Mesenchymal stem cell (in vitro differentiated cells and primary cell): ENCODE measurements at regions not wholly inside any gene's neighbourhood (a gene's known extent, or its start where the extent isn't known, plus 50 kb on each side); places are given as distances from the start of the nearest gene placed in this dataset.

Experiments
- DNase-seq: peaks from one replicate; pipeline ENCODE4 v3.0.0-alpha.2; 2013
- H2AFZ ChIP-seq: one replicate; pipeline ENCODE4 v1.6.1; 2013; ENCODE audit warnings: low read depth, mild to moderate bottlenecking, control low read depth, inconsistent platforms, low read length, moderate library complexity
- H2AK5ac ChIP-seq: 2 replicates; pipeline ENCODE4 v1.6.1; 2013; ENCODE audit warnings: low read length, moderate library complexity, mild to moderate bottlenecking, inconsistent platforms; ENCODE audit not compliant: severe bottlenecking
- H2BK120ac ChIP-seq: one replicate; pipeline ENCODE4 v1.6.1; 2013; ENCODE audit warnings: low read depth, mild to moderate bottlenecking, inconsistent platforms, low read length, moderate library complexity
- H2BK12ac ChIP-seq, 2 experiments: one replicate each; pipeline ENCODE4 v1.6.1; 2013; ENCODE audit warnings: inconsistent platforms in 2 of 2, low read length in 2 of 2, mild to moderate bottlenecking in 2 of 2, moderate library complexity in 2 of 2, control low read depth in 1 of 2
- H2BK15ac ChIP-seq: one replicate; pipeline ENCODE4 v1.6.1; 2013; ENCODE audit warnings: mild to moderate bottlenecking, low read depth, inconsistent platforms; ENCODE audit not compliant: poor library complexity, severe bottlenecking
- H2BK5ac ChIP-seq: 2 replicates; pipeline ENCODE4 v1.6.1; 2013; ENCODE audit warnings: low read depth, mild to moderate bottlenecking, low read length, control low read depth, inconsistent platforms; ENCODE audit not compliant: poor library complexity, severe bottlenecking
- H3K14ac ChIP-seq, 2 experiments: one replicate each; pipeline ENCODE4 v1.6.1; 2013; ENCODE audit warnings: inconsistent platforms in 2 of 2, low read length in 2 of 2, control low read depth in 1 of 2, mild to moderate bottlenecking in 1 of 2, moderate library complexity in 1 of 2
- H3K18ac ChIP-seq, 2 experiments: one replicate each; pipeline ENCODE4 v1.6.1; 2013; ENCODE audit warnings: inconsistent platforms in 2 of 2, low read length in 2 of 2, control low read depth in 1 of 2, low read depth in 1 of 2, mild to moderate bottlenecking in 1 of 2
- H3K23ac ChIP-seq, 2 experiments: one replicate each; pipeline ENCODE4 v1.6.1; 2013; ENCODE audit warnings: inconsistent platforms in 2 of 2, low read length in 2 of 2, mild to moderate bottlenecking in 2 of 2, moderate library complexity in 2 of 2, control low read depth in 1 of 2
- H3K27ac ChIP-seq: 2 replicates; pipeline ENCODE4 v1.5.1; 2013; ENCODE audit warnings: mild to moderate bottlenecking, moderate library complexity, low read length, control low read depth, inconsistent platforms; ENCODE audit not compliant: poor library complexity, severe bottlenecking
- H3K27me3 ChIP-seq, 2 experiments: 2 replicates each; pipeline versions ENCODE4 v1.6.1 to v1.7.0; 2013; ENCODE audit warnings: low read length in 2 of 2, mild to moderate bottlenecking in 2 of 2, moderate library complexity in 2 of 2, control low read depth in 1 of 2, inconsistent platforms in 1 of 2; ENCODE audit not compliant: control insufficient read depth in 1 of 2, insufficient read depth in 1 of 2
- H3K36me3 ChIP-seq, 2 experiments: 2 replicates each; pipeline versions ENCODE4 v1.6.1 to v1.7.0; 2013; ENCODE audit warnings: low read length in 2 of 2, control low read depth in 1 of 2, inconsistent platforms in 1 of 2, low read depth in 1 of 2, mild to moderate bottlenecking in 1 of 2; ENCODE audit not compliant: insufficient read depth in 2 of 2, control insufficient read depth in 1 of 2
- H3K4ac ChIP-seq, 2 experiments: one replicate each; pipeline ENCODE4 v1.6.1; 2013; ENCODE audit warnings: inconsistent platforms in 2 of 2, low read length in 2 of 2, mild to moderate bottlenecking in 2 of 2, moderate library complexity in 2 of 2, control low read depth in 1 of 2, low read depth in 1 of 2
- H3K4me1 ChIP-seq: 2 replicates; pipeline ENCODE4 v1.6.1; 2013; ENCODE audit warnings: low read depth, low read length, control low read depth; ENCODE audit not compliant: control insufficient read depth, insufficient read depth
- H3K4me2 ChIP-seq: 2 replicates; pipeline ENCODE4 v1.6.1; 2013; ENCODE audit warnings: low read length, mild to moderate bottlenecking, inconsistent platforms; ENCODE audit not compliant: poor library complexity, severe bottlenecking
- H3K4me3 ChIP-seq, 2 experiments: 2 replicates each; pipeline versions ENCODE4 v1.5.1 to v1.7.0; 2013; ENCODE audit warnings: low read length in 2 of 2, mild to moderate bottlenecking in 2 of 2, control low read depth in 1 of 2, low read depth in 1 of 2; ENCODE audit not compliant: insufficient read depth in 1 of 2
- H3K79me1 ChIP-seq: replicated peaks from 2 replicates; pipeline ENCODE4 v1.6.1; 2013; ENCODE audit warnings: mild to moderate bottlenecking, control low read depth, low read length, inconsistent platforms; ENCODE audit not compliant: poor library complexity, severe bottlenecking
- H3K9ac ChIP-seq: 2 replicates; pipeline ENCODE4 v1.7.0; 2013; ENCODE audit warnings: mild to moderate bottlenecking, low read length, moderate library complexity
- H3K9me3 ChIP-seq: 2 replicates; pipeline ENCODE4 v1.7.0; 2013; ENCODE audit warnings: mild to moderate bottlenecking, low read length; ENCODE audit not compliant: control insufficient read depth
- H4K8ac ChIP-seq: one replicate; pipeline ENCODE4 v1.6.1; 2013; ENCODE audit warnings: inconsistent platforms, mild to moderate bottlenecking, low read length, moderate library complexity
- H4K91ac ChIP-seq: one replicate; pipeline ENCODE4 v1.6.1; 2013; ENCODE audit warnings: mild to moderate bottlenecking, low read length, inconsistent platforms
- WGBS: methylation state at CpG from one replicate; pipeline ENCODE4 v1.1.7; 2013; ENCODE audit warnings: mixed read lengths; 5-methylcytosine and 5-hydroxymethylcytosine counted together

GRCh38 chr3:6079561-6080179 lies 781.2 kb upstream of the GRM7 start:
- Histone ChIP-seq H3K9ac (no peak overlapping the region), H3K4me2 (no peak overlapping the region), H3K4me1 (no peaks in the 10 kb centered on the region), H3K4ac (no peak overlapping the region), H3K14ac (no peak overlapping the region), H3K79me1 (no peaks in the 10 kb centered on the region), H4K91ac (no peak overlapping the region), H3K27ac (no peak overlapping the region), H2BK5ac (no peak overlapping the region), H3K27me3 (no peaks in the 10 kb centered on the region), H2AFZ (no peak overlapping the region), H3K23ac (no peak overlapping the region), H2BK15ac (no peak overlapping the region), H3K9me3 (peaks cover 11% of the 10 kb centered on the region), H4K8ac (no peak overlapping the region), H2BK12ac (no peak overlapping the region), H3K36me3 (no peaks in the 10 kb centered on the region), H3K4me3 (no peak overlapping the region), H2BK120ac (no peak overlapping the region), H3K18ac (no peak overlapping the region), H2AK5ac (no peak overlapping the region)
- DNase-seq: no peak
- 56% methylated on average over 2 of the region's 6 CpGs for WGBS

GRCh38 chr3:6088433-6088832 lies 772.5 kb upstream of the GRM7 start:
- Histone ChIP-seq H4K8ac (no peak overlapping the region), H3K4ac (no peak overlapping the region), H3K9me3 (peaks cover 2% of the 10 kb centered on the region), H3K23ac (no peak overlapping the region), H3K36me3 (no peaks in the 10 kb centered on the region), H2AFZ (no peak overlapping the region), H3K4me2 (no peak overlapping the region), H3K27me3 (no peaks in the 10 kb centered on the region), H2BK120ac (no peak overlapping the region), H2BK12ac (no peak overlapping the region), H3K27ac (no peak overlapping the region), H3K14ac (no peak overlapping the region), H3K18ac (no peak overlapping the region), H3K4me3 (no peak overlapping the region), H3K79me1 (no peaks in the 10 kb centered on the region), H2BK5ac (no peak overlapping the region), H3K4me1 (no peaks in the 10 kb centered on the region), H2AK5ac (no peak overlapping the region), H3K9ac (no peak overlapping the region), H4K91ac (no peak overlapping the region), H2BK15ac (no peak overlapping the region)
- no peak for DNase-seq
- 50% methylated on average over 1 of the region's 2 CpGs for WGBS

GRCh38 chr3:6089780-6090179 lies 771.1 kb upstream of the GRM7 start:
- H2AK5ac ChIP-seq: no peak overlapping the region
- no peak overlapping the region for H3K14ac ChIP-seq
- 62% methylated on average over 5 of the region's 5 CpGs for WGBS
- no peak overlapping the region for H3K4me3 ChIP-seq
- H4K8ac ChIP-seq: no peak overlapping the region
- H3K4ac ChIP-seq: no peak overlapping the region
- H3K23ac ChIP-seq: no peak overlapping the region
- H3K18ac ChIP-seq: no peak overlapping the region
- no peaks in the 10 kb centered on the region for H3K79me1 ChIP-seq
- no peak overlapping the region for H3K4me2 ChIP-seq
- H2BK120ac ChIP-seq: no peak overlapping the region
- H4K91ac ChIP-seq: no peak overlapping the region
- H3K9ac ChIP-seq: no peak overlapping the region
- H3K9me3 ChIP-seq: peaks cover under 1% of the 10 kb centered on the region
- DNase-seq: no peak
- no peaks in the 10 kb centered on the region for H3K4me1 ChIP-seq
- no peaks in the 10 kb centered on the region for H3K27me3 ChIP-seq
- H2AFZ ChIP-seq: no peak overlapping the region
- no peaks in the 10 kb centered on the region for H3K36me3 ChIP-seq
- no peak overlapping the region for H3K27ac ChIP-seq
- H2BK12ac ChIP-seq: no peak overlapping the region
- no peak overlapping the region for H2BK15ac ChIP-seq
- H2BK5ac ChIP-seq: no peak overlapping the region

- 84% methylated on average over 2 of the region's 3 CpGs for WGBS
Observed at GRCh38 chr3:6091262-6091661, 769.7 kb upstream of the GRM7 start.

More at GRCh38 chr3:6091262-6091661, 769.7 kb upstream of the GRM7 start:
- no peak overlapping the region for H2BK5ac ChIP-seq
- no peaks in the 10 kb centered on the region for H3K4me1 ChIP-seq
- H4K91ac ChIP-seq: no peak overlapping the region
- no peak overlapping the region for H2AFZ ChIP-seq
- no peak overlapping the region for H2BK15ac ChIP-seq
- no peaks in the 10 kb centered on the region for H3K27me3 ChIP-seq
- H4K8ac ChIP-seq: no peak overlapping the region
- no peak overlapping the region for H2BK12ac ChIP-seq
- no peaks in the 10 kb centered on the region for H3K9me3 ChIP-seq
- H3K23ac ChIP-seq: no peak overlapping the region
- DNase-seq: no peak
- no peak overlapping the region for H3K4me3 ChIP-seq
- no peak overlapping the region for H3K4me2 ChIP-seq
- no peak overlapping the region for H3K18ac ChIP-seq
- H2AK5ac ChIP-seq: no peak overlapping the region
- no peak overlapping the region for H3K9ac ChIP-seq
- H3K27ac ChIP-seq: no peak overlapping the region
- no peak overlapping the region for H2BK120ac ChIP-seq
- no peaks in the 10 kb centered on the region for H3K79me1 ChIP-seq
- H3K4ac ChIP-seq: no peak overlapping the region
- no peak overlapping the region for H3K14ac ChIP-seq
- no peaks in the 10 kb centered on the region for H3K36me3 ChIP-seq
